Activated CD4-positive, alpha-beta memory T cell treated with anti-CD3 and anti-CD28 coated beads for 36 hours (primary cell): ENCODE measurements at regions not wholly inside any gene's neighbourhood (a gene's known extent, or its start where the extent isn't known, plus 50 kb on each side); places are given as distances from the start of the nearest gene placed in this dataset.

Experiments used
- CTCF ChIA-PET: fragments of 350-600 bp; sonication (Branson Sonifier 250); formaldehyde crosslinking; loops from one replicate; lab custom pipeline; 2021; ENCODE audit warnings: antibody characterized with exemption, inconsistent platforms; lab: Charles Lee
- POLR2A ChIA-PET: fragments of 350-600 bp; sonication (Branson Sonifier 250); formaldehyde crosslinking; loops from one replicate; lab custom pipeline; 2021; ENCODE audit warnings: antibody characterized with exemption; lab: Charles Lee
- DNase-seq: peaks from one replicate; pipeline ENCODE4 v3.0.0-alpha.2; 2020
- H3K27ac Mint-ChIP-seq: one replicate; pipeline ENCODE4 v1.8.0; 2021; ENCODE audit warnings: mixed read lengths
- H3K27me3 Mint-ChIP-seq: one replicate; pipeline ENCODE4 v1.8.0; 2021; ENCODE audit warnings: mixed read lengths
- H3K36me3 Mint-ChIP-seq: one replicate; pipeline ENCODE4 v1.8.0; 2021; ENCODE audit warnings: mixed read lengths
- H3K4me1 Mint-ChIP-seq: one replicate; pipeline ENCODE4 v1.8.0; 2021; ENCODE audit warnings: low read depth, mixed read lengths
- H3K4me3 Mint-ChIP-seq: one replicate; pipeline ENCODE4 v1.8.0; 2021; ENCODE audit warnings: mild to moderate bottlenecking, mixed read lengths
- H3K9me3 Mint-ChIP-seq: one replicate; pipeline ENCODE4 v1.8.0; 2021; ENCODE audit warnings: mixed read lengths
- intact Hi-C: fragments of 100-400 bp; cut with micrococcal nuclease; formaldehyde crosslinking; loops from one replicate; pipeline ENCODE4 v1.15.1; 2023

GRCh38 chr3:13242364-13242737 lies 169.1 kb upstream of the IQSEC1 start:
- intact Hi-C loops, result no loop called here
- Mint-ChIP-seq H3K4me1 (no peaks in the 10 kb centered on the region), H3K9me3 (no peaks in the 10 kb centered on the region), H3K4me3 (no peak overlapping the region), H3K36me3 (no peaks in the 10 kb centered on the region), H3K27me3 (no peaks in the 10 kb centered on the region), H3K27ac (no peak overlapping the region)
- POLR2A ChIA-PET, result no interaction called here
- CTCF ChIA-PET, result interaction anchor here (1.3 kb wide), 1 partner anchor 12 kb away, joined by 3 read pairs; no protein-coding TSS in a partner anchor
- no peak for DNase-seq

- no peak overlapping the region for H3K4me3 Mint-ChIP-seq
- CTCF ChIA-PET, result interaction anchor here (1.3 kb wide), 1 partner anchor 12 kb away, joined by 3 read pairs; no protein-coding TSS in a partner anchor
- no peaks in the 10 kb centered on the region for H3K9me3 Mint-ChIP-seq
- H3K27me3 Mint-ChIP-seq, result no peaks in the 10 kb centered on the region
- POLR2A ChIA-PET, result no interaction called here
- H3K27ac Mint-ChIP-seq, result no peak overlapping the region
- H3K36me3 Mint-ChIP-seq, result no peaks in the 10 kb centered on the region
- intact Hi-C loops, result no loop called here
- DNase-seq, result no peak
- no peaks in the 10 kb centered on the region for H3K4me1 Mint-ChIP-seq
Measured at GRCh38 chr3:13241621-13242363, 168.6 kb upstream of the IQSEC1 start.

- Mint-ChIP-seq H3K36me3 (no peaks in the 10 kb centered on the region), H3K9me3 (no peaks in the 10 kb centered on the region), H3K4me1 (no peaks in the 10 kb centered on the region), H3K4me3 (no peak overlapping the region), H3K27ac (no peak overlapping the region), H3K27me3 (no peaks in the 10 kb centered on the region)
- no peak for DNase-seq
- POLR2A ChIA-PET, result no interaction called here
- CTCF ChIA-PET, result interaction anchor here (1.3 kb wide), 1 partner anchor 11 kb away, joined by 3 read pairs; no protein-coding TSS in a partner anchor
- intact Hi-C loops, result no loop called here
Measured at GRCh38 chr3:13240928-13241618, 167.8 kb upstream of the IQSEC1 start.

GRCh38 chr3:13239467-13239760 lies 166.2 kb upstream of the IQSEC1 start:
- DNase-seq, result no peak
- Mint-ChIP-seq H3K36me3 (no peaks in the 10 kb centered on the region), H3K4me3 (no peak overlapping the region), H3K9me3 (no peaks in the 10 kb centered on the region), H3K4me1 (peaks cover 11% of the 10 kb centered on the region), H3K27me3 (no peaks in the 10 kb centered on the region), H3K27ac (no peak overlapping the region)
- ChIA-PET POLR2A (no interaction called here), CTCF (no interaction called here)
- intact Hi-C loops, result loop anchor here (10.0 kb wide), 1 partner anchor 145 kb away; no protein-coding TSS in a partner anchor

GRCh38 chr3:13238687-13239466 lies 165.6 kb upstream of the IQSEC1 start:
- Mint-ChIP-seq H3K4me3 (no peak overlapping the region), H3K36me3 (no peaks in the 10 kb centered on the region), H3K27ac (no peak overlapping the region), H3K9me3 (no peaks in the 10 kb centered on the region), H3K4me1 (peaks cover 16% of the 10 kb centered on the region), H3K27me3 (peaks cover 4% of the 10 kb centered on the region)
- intact Hi-C loops, result loop anchor here (10.0 kb wide), 1 partner anchor 144 kb away; no protein-coding TSS in a partner anchor
- DNase-seq, result no peak
- ChIA-PET POLR2A (no interaction called here), CTCF (no interaction called here)

GRCh38 chr3:13237776-13238490 lies 164.7 kb upstream of the IQSEC1 start:
- H3K9me3 Mint-ChIP-seq, result no peaks in the 10 kb centered on the region
- ChIA-PET POLR2A (no interaction called here), CTCF (no interaction called here)
- H3K36me3 Mint-ChIP-seq, result no peaks in the 10 kb centered on the region
- H3K4me3 Mint-ChIP-seq, result no peak overlapping the region
- peaks cover 4% of the 10 kb centered on the region for H3K27me3 Mint-ChIP-seq
- peaks cover 20% of the 10 kb centered on the region for H3K4me1 Mint-ChIP-seq
- H3K27ac Mint-ChIP-seq, result no peak overlapping the region
- intact Hi-C loops, result loop anchor here (10.0 kb wide), 1 partner anchor 143 kb away; no protein-coding TSS in a partner anchor
- no peak for DNase-seq

- Mint-ChIP-seq H3K36me3 (no peaks in the 10 kb centered on the region), H3K27me3 (peaks cover 4% of the 10 kb centered on the region), H3K27ac (no peak overlapping the region), H3K4me1 (peaks cover 20% of the 10 kb centered on the region), H3K4me3 (no peak overlapping the region), H3K9me3 (no peaks in the 10 kb centered on the region)
- ChIA-PET POLR2A (no interaction called here), CTCF (no interaction called here)
- no peak for DNase-seq
- intact Hi-C loops, result loop anchor here (10.0 kb wide), 1 partner anchor 142 kb away; no protein-coding TSS in a partner anchor
Measured at GRCh38 chr3:13236557-13237173, 163.4 kb upstream of the IQSEC1 start.

GRCh38 chr3:13235897-13236296 lies 162.7 kb upstream of the IQSEC1 start:
- peaks cover 4% of the 10 kb centered on the region for H3K27me3 Mint-ChIP-seq
- intact Hi-C loops, result loop anchor here (10.0 kb wide), 1 partner anchor 141 kb away; no protein-coding TSS in a partner anchor
- peaks cover 20% of the 10 kb centered on the region for H3K4me1 Mint-ChIP-seq
- CTCF ChIA-PET, result interaction anchor here (2.9 kb wide), 1 partner anchor 144 kb away, joined by 11 read pairs; no protein-coding TSS in a partner anchor
- H3K4me3 Mint-ChIP-seq, result no peak overlapping the region
- DNase-seq, result no peak
- no peaks in the 10 kb centered on the region for H3K9me3 Mint-ChIP-seq
- POLR2A ChIA-PET, result no interaction called here
- H3K36me3 Mint-ChIP-seq, result no peaks in the 10 kb centered on the region
- no peak overlapping the region for H3K27ac Mint-ChIP-seq

- POLR2A ChIA-PET, result no interaction called here
- peak; percentile 14 for DNase-seq
- CTCF ChIA-PET, result interaction anchor here (2.9 kb wide), 1 partner anchor 143 kb away, joined by 11 read pairs; no protein-coding TSS in a partner anchor
- Mint-ChIP-seq H3K36me3 (no peaks in the 10 kb centered on the region), H3K27ac (no peak overlapping the region), H3K9me3 (no peaks in the 10 kb centered on the region), H3K4me1 (peaks cover 20% of the 10 kb centered on the region), H3K4me3 (no peak overlapping the region), H3K27me3 (peaks cover 4% of the 10 kb centered on the region)
- intact Hi-C loops, result loop anchor here (10.0 kb wide), 1 partner anchor 140 kb away; no protein-coding TSS in a partner anchor
Measured at GRCh38 chr3:13235079-13235478, 161.8 kb upstream of the IQSEC1 start.

GRCh38 chr3:13234666-13235065 lies 161.4 kb upstream of the IQSEC1 start:
- Mint-ChIP-seq H3K27me3 (peaks cover 4% of the 10 kb centered on the region), H3K4me3 (no peak overlapping the region), H3K9me3 (no peaks in the 10 kb centered on the region), H3K36me3 (no peaks in the 10 kb centered on the region), H3K27ac (no peak overlapping the region), H3K4me1 (peaks cover 20% of the 10 kb centered on the region)
- intact Hi-C loops, result loop anchor here (10.0 kb wide), 1 partner anchor 140 kb away; no protein-coding TSS in a partner anchor
- no peak for DNase-seq
- ChIA-PET POLR2A (no interaction called here), CTCF (interaction anchor here (2.9 kb wide), 1 partner anchor 142 kb away, joined by 11 read pairs; no protein-coding TSS in a partner anchor)
